HCT116 (cell line): ENCODE measurements at regions not wholly inside any gene's neighbourhood (a gene's known extent, or its start where the extent isn't known, plus 50 kb on each side); places are given as distances from the start of the nearest gene placed in this dataset.

Experiments used
- EZH2 ChIP-seq: fragments of 200-600 bp; sonication (generic); IDR thresholded peaks from 2 replicates; pipeline ENCODE4 v1.6.1; 2017; ENCODE audit warnings: antibody characterized with exemption, mixed run types
- EZH2phosphoT487 ChIP-seq: fragments of 200-600 bp; IDR thresholded peaks from 2 replicates; pipeline ENCODE4 v1.6.1; 2018; ENCODE audit warnings: antibody characterized with exemption, borderline replicate concordance
- FOSL1 ChIP-seq: IDR thresholded peaks from 2 replicates; pipeline ENCODE4 v1.6.1; 2012; ENCODE audit warnings: low read depth
- POLR2A ChIP-seq: IDR thresholded peaks from 2 replicates; pipeline ENCODE4 v1.7.0; 2011; ENCODE audit warnings: borderline replicate concordance; ENCODE audit not compliant: insufficient read depth, insufficient read length; ENCODE audit errors: extremely low read depth
- SRF ChIP-seq: IDR thresholded peaks from 2 replicates; pipeline ENCODE4 v1.6.1; 2012; ENCODE audit warnings: low read depth
- TF ChIP-seq, protein P1 (sequence below), 3 experiments: fragments of 200-600 bp in 1 of 3; sonication (generic) in 1 of 3; IDR thresholded peaks in 2 of 3; conservative IDR thresholded peaks in 1 of 3; 2 replicates each; pipeline ENCODE4 v1.5.1; 2012 to 2017; ENCODE audit warnings: low read depth in 2 of 3, low read length in 2 of 3, antibody characterized with exemption in 1 of 3, borderline replicate concordance in 1 of 3, control low read depth in 1 of 3, mild to moderate bottlenecking in 1 of 3, mixed read lengths in 1 of 3, mixed run types in 1 of 3, moderate library complexity in 1 of 3; ENCODE audit not compliant: insufficient read depth in 1 of 3

DNA sequence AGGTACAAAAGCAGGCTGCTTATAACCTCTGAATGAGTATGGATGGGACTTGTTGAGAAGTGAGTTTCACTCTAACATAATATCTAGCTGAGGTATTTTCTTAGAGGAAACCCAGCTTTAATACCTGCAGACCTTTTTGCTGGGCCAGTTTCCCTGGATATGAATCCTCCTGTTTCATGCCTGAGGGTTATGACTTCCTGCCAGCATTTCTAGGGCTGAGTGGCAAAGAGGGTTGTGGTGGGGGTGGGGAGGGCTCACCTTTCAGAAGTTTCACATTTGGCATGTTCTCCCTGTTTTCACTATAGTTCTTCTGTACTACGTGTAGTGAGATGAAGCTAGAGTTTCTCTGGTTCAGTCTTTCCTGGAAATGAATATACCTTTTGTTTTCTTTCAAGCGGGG is 73.7 kb downstream of the LACC1 start:
- no peak for TF ChIP-seq POLR2A
- TF ChIP-seq FOSL1, result no peak
- TF ChIP-seq, protein P1, sequence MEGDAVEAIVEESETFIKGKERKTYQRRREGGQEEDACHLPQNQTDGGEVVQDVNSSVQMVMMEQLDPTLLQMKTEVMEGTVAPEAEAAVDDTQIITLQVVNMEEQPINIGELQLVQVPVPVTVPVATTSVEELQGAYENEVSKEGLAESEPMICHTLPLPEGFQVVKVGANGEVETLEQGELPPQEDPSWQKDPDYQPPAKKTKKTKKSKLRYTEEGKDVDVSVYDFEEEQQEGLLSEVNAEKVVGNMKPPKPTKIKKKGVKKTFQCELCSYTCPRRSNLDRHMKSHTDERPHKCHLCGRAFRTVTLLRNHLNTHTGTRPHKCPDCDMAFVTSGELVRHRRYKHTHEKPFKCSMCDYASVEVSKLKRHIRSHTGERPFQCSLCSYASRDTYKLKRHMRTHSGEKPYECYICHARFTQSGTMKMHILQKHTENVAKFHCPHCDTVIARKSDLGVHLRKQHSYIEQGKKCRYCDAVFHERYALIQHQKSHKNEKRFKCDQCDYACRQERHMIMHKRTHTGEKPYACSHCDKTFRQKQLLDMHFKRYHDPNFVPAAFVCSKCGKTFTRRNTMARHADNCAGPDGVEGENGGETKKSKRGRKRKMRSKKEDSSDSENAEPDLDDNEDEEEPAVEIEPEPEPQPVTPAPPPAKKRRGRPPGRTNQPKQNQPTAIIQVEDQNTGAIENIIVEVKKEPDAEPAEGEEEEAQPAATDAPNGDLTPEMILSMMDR (IDR thresholded peaks at IDR 0.05 in 2 of 3, conservative IDR thresholded peaks at IDR 0.05 in 1 of 3; ENCODE audit: borderline replicate concordance in 1 of 3, insufficient read depth in 1 of 3, low read depth in 2 of 3, low read length in 2 of 3), result no peak
- no peak for TF ChIP-seq EZH2phosphoT487
- no peak for TF ChIP-seq EZH2
- TF ChIP-seq SRF, result no peak
